ENCODE measurements at regions not wholly inside any gene's neighbourhood (a gene's known extent, or its start where the extent isn't known, plus 50 kb on each side); places are given as distances from the start of the nearest gene placed in this dataset.
"Not testable (repeated sequence)": the region's sequence is repeated elsewhere in the genome, so short reads cannot be mapped to it uniquely, and the experiment has no call there.

DNA sequence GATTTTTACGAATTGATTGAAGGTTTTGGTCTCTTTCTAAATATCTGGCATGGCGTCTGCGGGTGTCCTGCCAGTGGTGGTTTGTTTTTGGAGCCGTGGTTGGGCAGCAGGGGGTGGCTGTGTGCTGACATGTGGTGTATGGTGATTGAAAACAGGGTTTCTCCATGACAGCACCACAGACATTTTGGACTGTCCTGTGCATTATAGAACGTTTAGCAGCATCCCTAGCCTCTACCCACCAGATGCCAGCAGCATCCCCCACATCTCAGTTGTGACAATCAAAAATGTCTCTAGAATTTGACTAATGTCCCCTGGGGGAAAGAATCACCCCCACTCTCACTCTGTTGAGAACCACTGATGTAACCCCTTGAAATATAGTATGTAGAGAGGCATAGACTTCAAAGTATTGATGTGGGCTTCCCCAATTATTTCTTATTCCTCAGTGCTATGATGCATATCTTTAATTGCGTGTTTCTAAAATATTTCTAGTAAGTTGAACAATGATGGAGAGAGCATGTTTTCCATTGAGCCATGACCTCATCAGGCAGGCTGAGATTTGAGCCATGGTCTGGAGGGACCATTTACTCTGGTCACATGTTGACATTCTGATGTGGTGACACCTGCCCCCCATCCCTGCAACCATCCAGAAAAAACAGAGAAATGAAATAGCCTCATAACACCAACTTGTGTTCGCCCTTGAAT is 77.4 kb upstream of the MID1 start:
- no peak overlapping the region for H3K4me3 ChIP-seq (ENCODE audit: low read depth, low read length)
- TF ChIP-seq, protein P1, sequence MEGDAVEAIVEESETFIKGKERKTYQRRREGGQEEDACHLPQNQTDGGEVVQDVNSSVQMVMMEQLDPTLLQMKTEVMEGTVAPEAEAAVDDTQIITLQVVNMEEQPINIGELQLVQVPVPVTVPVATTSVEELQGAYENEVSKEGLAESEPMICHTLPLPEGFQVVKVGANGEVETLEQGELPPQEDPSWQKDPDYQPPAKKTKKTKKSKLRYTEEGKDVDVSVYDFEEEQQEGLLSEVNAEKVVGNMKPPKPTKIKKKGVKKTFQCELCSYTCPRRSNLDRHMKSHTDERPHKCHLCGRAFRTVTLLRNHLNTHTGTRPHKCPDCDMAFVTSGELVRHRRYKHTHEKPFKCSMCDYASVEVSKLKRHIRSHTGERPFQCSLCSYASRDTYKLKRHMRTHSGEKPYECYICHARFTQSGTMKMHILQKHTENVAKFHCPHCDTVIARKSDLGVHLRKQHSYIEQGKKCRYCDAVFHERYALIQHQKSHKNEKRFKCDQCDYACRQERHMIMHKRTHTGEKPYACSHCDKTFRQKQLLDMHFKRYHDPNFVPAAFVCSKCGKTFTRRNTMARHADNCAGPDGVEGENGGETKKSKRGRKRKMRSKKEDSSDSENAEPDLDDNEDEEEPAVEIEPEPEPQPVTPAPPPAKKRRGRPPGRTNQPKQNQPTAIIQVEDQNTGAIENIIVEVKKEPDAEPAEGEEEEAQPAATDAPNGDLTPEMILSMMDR (IDR thresholded peaks at IDR 0.05; ENCODE audit: insufficient read depth, low read depth, low read length, missing control alignments), result no peak
- no peak for DNase-seq (ENCODE audit: low read depth)

DNA sequence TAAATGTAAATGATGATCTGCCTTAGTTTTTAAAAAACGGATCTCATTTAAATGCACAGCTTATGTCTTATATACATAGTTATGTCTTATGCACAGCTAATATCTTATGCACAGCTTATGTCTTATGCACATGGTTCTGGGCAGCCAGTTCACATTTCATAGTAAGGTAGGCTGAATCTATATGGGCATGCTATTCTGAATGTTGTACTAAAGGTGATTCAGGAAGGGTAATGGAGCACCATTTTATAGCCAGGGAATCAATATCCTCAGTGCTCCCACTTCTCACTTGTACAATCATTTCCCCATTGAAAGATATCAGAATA is 77.9 kb upstream of the MID1 start:
- H3K4me3 ChIP-seq (ENCODE audit: low read depth, low read length), result no peak overlapping the region
- TF ChIP-seq, protein P1 (IDR thresholded peaks at IDR 0.05; ENCODE audit: insufficient read depth, low read depth, low read length, missing control alignments), result no peak
- no peak for DNase-seq (ENCODE audit: low read depth)

DNA sequence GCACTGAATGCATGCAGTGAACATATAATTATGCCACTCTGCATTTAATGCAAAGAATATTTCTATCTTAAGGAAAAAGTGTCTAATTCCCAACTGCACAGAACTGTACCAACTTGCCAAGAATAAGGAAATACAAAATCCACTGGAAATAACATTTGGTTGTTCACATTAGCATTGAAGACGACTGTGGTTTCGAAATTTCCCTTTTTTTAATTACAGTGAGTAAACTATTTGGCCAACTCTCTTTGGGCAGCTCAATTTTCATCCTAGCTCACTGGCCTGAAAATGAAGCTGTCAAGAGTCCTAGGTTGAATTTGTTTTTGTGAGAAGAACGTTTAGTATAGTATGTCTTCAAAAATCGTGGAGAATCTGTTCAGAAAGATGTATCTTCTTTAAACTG is 81.6 kb upstream of the MID1 start:
- TF ChIP-seq, protein P1 (IDR thresholded peaks at IDR 0.05; ENCODE audit: insufficient read depth, low read depth, low read length, missing control alignments), result no peak
- no peak for DNase-seq (ENCODE audit: low read depth)
- H3K4me3 ChIP-seq (ENCODE audit: low read depth, low read length), result no peak overlapping the region

DNA sequence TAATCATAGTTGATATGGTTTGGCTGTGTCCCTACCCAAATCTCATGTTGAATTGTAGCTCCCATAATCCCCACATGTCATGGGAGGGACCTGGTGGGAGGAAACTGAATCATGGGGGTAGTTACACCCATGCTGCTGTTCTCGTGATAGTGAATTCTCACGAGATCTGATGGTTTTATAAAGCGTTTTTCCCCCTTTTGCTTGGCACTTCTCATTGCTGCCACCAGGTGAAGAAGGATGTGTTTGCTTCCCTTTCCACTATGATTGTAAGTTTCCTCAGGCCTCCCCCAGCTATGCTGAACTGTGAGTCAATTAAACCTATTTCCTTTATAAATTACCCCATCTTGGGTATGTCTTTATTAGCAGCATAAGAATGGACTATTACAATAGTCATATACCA is 86.0 kb upstream of the MID1 start:
- DNase-seq (ENCODE audit: low read depth); H3K4me3 ChIP-seq (ENCODE audit: low read depth, low read length): not testable (repeated sequence)

DNA sequence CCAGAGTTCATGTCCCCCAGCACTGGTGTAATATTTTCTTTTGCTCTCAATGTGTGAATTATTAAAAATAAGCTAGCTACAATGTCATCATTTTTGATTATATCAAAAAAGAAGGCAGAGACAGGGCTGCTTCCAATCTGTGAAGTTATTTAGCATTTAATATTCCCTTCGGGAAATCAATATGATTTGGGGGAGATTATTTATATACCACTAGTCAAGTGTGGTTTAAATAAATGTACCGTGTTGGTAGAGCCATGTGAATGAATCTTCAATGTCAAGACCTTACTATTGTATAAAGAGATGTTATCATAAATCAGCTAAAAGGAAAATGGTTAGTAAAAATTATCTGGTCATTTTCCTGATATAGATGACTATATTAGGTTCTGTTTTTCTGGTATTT is 87.4 kb upstream of the MID1 start:
- no peak overlapping the region for H3K4me3 ChIP-seq (ENCODE audit: low read depth, low read length)
- no peak for DNase-seq (ENCODE audit: low read depth)
- TF ChIP-seq, protein P1 (IDR thresholded peaks at IDR 0.05; ENCODE audit: insufficient read depth, low read depth, low read length, missing control alignments), result no peak

DNA sequence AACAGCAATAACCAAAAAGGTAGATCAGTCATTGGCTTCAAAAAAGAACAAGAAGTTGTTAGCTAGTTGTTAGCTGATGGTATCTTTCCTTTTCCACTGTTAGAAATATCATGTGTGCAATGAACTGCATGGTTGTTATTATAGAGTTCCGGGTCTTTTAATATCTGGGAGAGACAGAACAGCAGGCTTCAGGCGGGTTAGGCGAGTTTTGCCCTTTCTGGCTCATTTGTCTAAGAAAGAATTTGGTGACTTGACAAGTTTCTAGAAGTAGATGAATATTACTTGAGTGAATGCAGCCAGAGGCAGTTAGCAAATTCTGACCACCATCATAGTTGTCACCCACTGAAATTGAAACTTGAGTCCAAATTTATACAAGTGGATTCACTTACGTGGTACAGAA is 88.9 kb upstream of the MID1 start:
- no peak for DNase-seq (ENCODE audit: low read depth)
- TF ChIP-seq, protein P1 (IDR thresholded peaks at IDR 0.05; ENCODE audit: insufficient read depth, low read depth, low read length, missing control alignments), result no peak
- no peak overlapping the region for H3K4me3 ChIP-seq (ENCODE audit: low read depth, low read length)

DNA sequence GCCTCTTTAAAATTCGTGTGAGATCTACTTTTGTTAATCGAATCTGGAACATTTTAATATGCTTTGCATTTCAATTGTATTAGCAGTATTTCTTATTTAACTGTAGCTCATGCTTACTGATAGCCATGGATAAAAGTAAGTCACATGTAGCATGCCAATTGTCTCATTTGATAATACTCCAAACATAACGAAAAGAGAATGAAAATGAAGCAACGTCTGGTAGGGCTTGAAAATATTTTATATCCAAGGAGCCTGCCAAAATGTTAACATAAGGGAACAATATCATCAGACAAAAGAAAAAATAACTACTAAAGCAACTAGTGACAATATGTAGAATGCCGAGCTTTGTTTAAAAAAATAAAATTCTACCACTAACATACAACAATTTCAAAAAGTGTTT is 94.1 kb upstream of the MID1 start:
- TF ChIP-seq, protein P1 (IDR thresholded peaks at IDR 0.05; ENCODE audit: insufficient read depth, low read depth, low read length, missing control alignments), result no peak
- no peak overlapping the region for H3K4me3 ChIP-seq (ENCODE audit: low read depth, low read length)
- DNase-seq (ENCODE audit: low read depth), result no peak

Data from GM12865 (cell line).